H1 (cell line): ENCODE measurements at regions not wholly inside any gene's neighbourhood (a gene's known extent, or its start where the extent isn't known, plus 50 kb on each side); places are given as distances from the start of the nearest gene placed in this dataset.

Source experiments
- CTCF ChIA-PET: fragments of 300-600 bp; sonication (Branson Sonifier 250); formaldehyde crosslinking; loops from one replicate; lab custom pipeline; 2021; ENCODE audit not compliant: partially characterized antibody; lab: Charles Lee
- POLR2A ChIA-PET: fragments of 300-600 bp; sonication (Branson Sonifier 250); formaldehyde crosslinking; loops from one replicate; lab custom pipeline; 2021; ENCODE audit warnings: inconsistent platforms; ENCODE audit not compliant: partially characterized antibody; lab: Charles Lee
- DNase-seq, 2 experiments: peaks; one replicate each; pipeline versions ENCODE4 v3.0.0 to v3.0.0-alpha.2; 2010 to 2022; ENCODE audit warnings: low spot score in 2 of 2, low read depth in 1 of 2, mixed read lengths in 1 of 2
- FAIRE-seq: peaks from 2 replicates; lab custom pipeline; 2011; peaks lifted over from hg19 to GRCh38; lab: Jason Lieb, UNC
- H2AFZ ChIP-seq: 2 replicates; pipeline ENCODE4 v1.8.1; 2012; ENCODE audit warnings: low read length, inconsistent platforms
- H2AK5ac ChIP-seq: 2 replicates; pipeline ENCODE4 v1.6.1; 2013; ENCODE audit warnings: low read depth, low read length
- H2BK120ac ChIP-seq: replicated peaks from 2 replicates; pipeline ENCODE3; 2013; ENCODE audit warnings: low read depth, low read length, inconsistent platforms
- H2BK12ac ChIP-seq: 2 replicates; pipeline ENCODE4 v1.6.1; 2013; ENCODE audit warnings: low read depth, low read length
- H2BK15ac ChIP-seq: 2 replicates; pipeline ENCODE4 v1.6.1; 2013; ENCODE audit warnings: low read length
- H2BK20ac ChIP-seq: 2 replicates; pipeline ENCODE4 v1.6.1; 2013; ENCODE audit warnings: low read length
- H2BK5ac ChIP-seq: 2 replicates; pipeline ENCODE4 v1.6.1; 2013; ENCODE audit warnings: low read depth, low read length
- H3K14ac ChIP-seq: 2 replicates; pipeline ENCODE4 v1.6.1; 2013; ENCODE audit warnings: inconsistent platforms; ENCODE audit not compliant: insufficient read length
- H3K18ac ChIP-seq: 2 replicates; pipeline ENCODE4 v1.6.1; 2013; ENCODE audit warnings: low read length; ENCODE audit errors: extremely low read depth
- H3K23ac ChIP-seq: 2 replicates; pipeline ENCODE4 v1.6.1; 2013; ENCODE audit warnings: inconsistent platforms; ENCODE audit not compliant: insufficient read length
- H3K23me2 ChIP-seq: 2 replicates; pipeline ENCODE4 v1.6.1; 2013; ENCODE audit warnings: low read depth, low read length
- H3K27ac ChIP-seq: 2 replicates; pipeline ENCODE4 v1.6.1; 2011; ENCODE audit warnings: low read depth, low read length, inconsistent platforms
- H3K27me3 ChIP-seq, 4 experiments: replicated peaks in 1 of 4; 1 replicate in 1 of 4; 2 replicates in 3 of 4; pipeline versions ENCODE4 v1.6.1 to v1.8.1; 2011 to 2013; ENCODE audit warnings: low read length in 3 of 4, mild to moderate bottlenecking in 3 of 4, inconsistent platforms in 2 of 4, mixed read lengths in 2 of 4, moderate library complexity in 1 of 4; ENCODE audit not compliant: control insufficient read depth in 3 of 4, insufficient read depth in 3 of 4; ENCODE audit errors: extremely low read depth in 1 of 4
- H3K36me3 ChIP-seq, 4 experiments: 2 replicates each; pipeline versions ENCODE4 v1.6.1 to v1.8.1; 2011 to 2013; ENCODE audit warnings: mild to moderate bottlenecking in 4 of 4, low read length in 3 of 4, moderate library complexity in 2 of 4, control low read depth in 1 of 4, inconsistent platforms in 1 of 4; ENCODE audit not compliant: insufficient read depth in 4 of 4, control insufficient read depth in 2 of 4
- H3K4ac ChIP-seq: replicated peaks from 2 replicates; pipeline ENCODE3; 2013; ENCODE audit warnings: low read length, low read depth, mixed read lengths, inconsistent platforms; ENCODE audit not compliant: insufficient read length
- H3K4me1 ChIP-seq, 4 experiments: replicated peaks in 1 of 4; 1 replicate in 1 of 4; 2 replicates in 3 of 4; pipeline versions ENCODE4 v1.6.1 to v1.8.1; 2011 to 2013; ENCODE audit warnings: low read length in 3 of 4, inconsistent platforms in 2 of 4, mixed read lengths in 1 of 4; ENCODE audit not compliant: insufficient read depth in 4 of 4, control insufficient read depth in 3 of 4
- H3K4me2 ChIP-seq, 2 experiments: 2 replicates each; pipeline versions ENCODE4 v1.6.1 to v1.8.1; 2011 to 2013; ENCODE audit warnings: low read depth in 2 of 2, low read length in 2 of 2, control low read depth in 1 of 2, inconsistent platforms in 1 of 2, mild to moderate bottlenecking in 1 of 2; ENCODE audit not compliant: insufficient read depth in 1 of 2
- H3K4me3 ChIP-seq, 4 experiments: fragments of 200-600, 300-600 bp in 1 of 4; sonication (generic), shearing (Covaris generic), sonication (Bioruptor Twin) in 1 of 4; 2 replicates each; pipeline versions ENCODE4 v1.5.1 to v1.8.1; 2011 to 2016; ENCODE audit warnings: low read length in 4 of 4, low read depth in 3 of 4, control low read depth in 2 of 4, inconsistent platforms in 2 of 4, mild to moderate bottlenecking in 2 of 4, mixed read lengths in 1 of 4, moderate library complexity in 1 of 4; ENCODE audit not compliant: insufficient read depth in 2 of 4; ENCODE audit errors: extremely low read depth in 1 of 4
- H3K56ac ChIP-seq: replicated peaks from 2 replicates; pipeline ENCODE3; 2013; ENCODE audit warnings: low read depth, mild to moderate bottlenecking, mixed read lengths, low read length, inconsistent platforms; ENCODE audit not compliant: insufficient read length
- H3K79me1 ChIP-seq: 2 replicates; pipeline ENCODE4 v1.6.1; 2013; ENCODE audit warnings: low read depth, low read length, control low read depth
- H3K79me2 ChIP-seq, 2 experiments: 2 replicates each; pipeline versions ENCODE4 v1.6.1 to v1.8.1; 2012 to 2013; ENCODE audit warnings: low read length in 2 of 2, mild to moderate bottlenecking in 2 of 2, inconsistent platforms in 1 of 2; ENCODE audit not compliant: insufficient read depth in 2 of 2, control insufficient read depth in 1 of 2
- H3K9ac ChIP-seq, 4 experiments: replicated peaks in 1 of 4; 1 replicate in 1 of 4; 2 replicates in 3 of 4; pipeline versions ENCODE4 v1.6.1 to v1.8.1; 2011 to 2013; ENCODE audit warnings: low read depth in 3 of 4, low read length in 3 of 4, control low read depth in 2 of 4, mild to moderate bottlenecking in 2 of 4, moderate library complexity in 2 of 4, inconsistent platforms in 1 of 4; ENCODE audit errors: extremely low read depth in 1 of 4
- H3K9me3 ChIP-seq, 2 experiments: 2 replicates each; pipeline versions ENCODE4 v1.6.1 to v1.8.1; 2012 to 2013; ENCODE audit warnings: mild to moderate bottlenecking in 2 of 2, moderate library complexity in 2 of 2, control low read depth in 1 of 2, inconsistent platforms in 1 of 2, low read depth in 1 of 2, low read length in 1 of 2, mixed read lengths in 1 of 2; ENCODE audit not compliant: insufficient read depth in 2 of 2
- H4K20me1 ChIP-seq, 2 experiments: replicated peaks in 1 of 2; 2 replicates each; pipeline versions ENCODE3 to v1.8.1; 2011 to 2013; ENCODE audit warnings: inconsistent platforms in 2 of 2, low read length in 2 of 2, mild to moderate bottlenecking in 1 of 2; ENCODE audit not compliant: insufficient read depth in 2 of 2, control insufficient read depth in 1 of 2
- H4K5ac ChIP-seq: 2 replicates; pipeline ENCODE4 v1.6.1; 2013; ENCODE audit warnings: low read length, low read depth, mixed read lengths, inconsistent platforms; ENCODE audit not compliant: insufficient read length
- H4K8ac ChIP-seq: 2 replicates; pipeline ENCODE4 v1.8.0; 2013; ENCODE audit warnings: mild to moderate bottlenecking, moderate library complexity, low read length, inconsistent platforms; ENCODE audit not compliant: insufficient read depth; ENCODE audit errors: extremely low read depth
- H4K91ac ChIP-seq: replicated peaks from 2 replicates; pipeline ENCODE3; 2013; ENCODE audit warnings: low read length, mixed read lengths, inconsistent platforms; ENCODE audit not compliant: insufficient read length
- ASH2L ChIP-seq: fragments of 200-600, 300-600 bp; sonication (generic); IDR thresholded peaks from one replicate; pipeline ENCODE4 v1.7.1; 2017; ENCODE audit warnings: low read length
- BACH1 ChIP-seq: IDR thresholded peaks from 2 replicates; pipeline ENCODE4 v1.6.1; 2012; ENCODE audit warnings: low read length, improper control_type of control experiment
- BCL11A ChIP-seq, 2 experiments: IDR thresholded peaks; one replicate each; pipeline ENCODE4 v1.6.1; 2011; ENCODE audit warnings: low read depth in 2 of 2, low read length in 2 of 2, mild to moderate bottlenecking in 2 of 2
- CHD2 ChIP-seq: IDR thresholded peaks from 2 replicates; pipeline ENCODE4 v1.6.1; 2012; ENCODE audit warnings: low read length, improper control_type of control experiment
- EZH2 ChIP-seq: fragments of 200-600 bp; sonication (generic); IDR thresholded peaks from 2 replicates; pipeline ENCODE4 v1.7.1; 2012; ENCODE audit warnings: low read depth, mild to moderate bottlenecking, moderate library complexity, low read length, inconsistent platforms; ENCODE audit not compliant: severe bottlenecking
- MAX ChIP-seq: IDR thresholded peaks from 2 replicates; pipeline ENCODE4 v1.6.1; 2012; ENCODE audit warnings: inconsistent platforms
- RAD21 ChIP-seq, 2 experiments: IDR thresholded peaks in 1 of 2; conservative IDR thresholded peaks in 1 of 2; 2 replicates each; pipeline ENCODE4 v1.6.1; 2011; ENCODE audit warnings: low read depth in 2 of 2, low read length in 2 of 2, improper control_type of control experiment in 1 of 2, inconsistent platforms in 1 of 2, mild to moderate bottlenecking in 1 of 2, moderate library complexity in 1 of 2
- TAF1 ChIP-seq: IDR thresholded peaks from 2 replicates; pipeline ENCODE4 v1.6.1; 2011; ENCODE audit warnings: mild to moderate bottlenecking, low read depth, low read length
- WGBS, 2 experiments: shearing (Covaris generic) in 1 of 2; methylation state at CpG; one replicate each; pipeline versions ENCODE4 v1.1.6 to v1.1.7; 2013 to 2015; ENCODE audit warnings: low lambda C conversion rate in 2 of 2, mixed read lengths in 2 of 2, inconsistent platforms in 1 of 2, low coverage in 1 of 2, missing lambda C conversion rate in 1 of 2; ENCODE audit not compliant: insufficient replicate concordance in 2 of 2, insufficient coverage in 1 of 2, insufficient read length in 1 of 2; ENCODE audit errors: extremely low coverage in 1 of 2, missing lambda C conversion rate in 1 of 2; 5-methylcytosine and 5-hydroxymethylcytosine counted together

GRCh38 chr6:21297665-21298064 lies 295.9 kb upstream of the SOX4 start:
- peaks cover 0 to 1% of the 10 kb centered on the region in 2 experiments for H4K20me1 ChIP-seq
- H2AFZ ChIP-seq, result no peak overlapping the region
- no peak overlapping the region for H2AK5ac ChIP-seq
- H4K91ac ChIP-seq, result no peak overlapping the region
- H4K5ac ChIP-seq, result no peak overlapping the region
- H3K56ac ChIP-seq, result no peak overlapping the region
- H4K8ac ChIP-seq, result no peak overlapping the region
- no peaks in the 10 kb centered on the region for H3K9me3 ChIP-seq
- no peak overlapping the region for H2BK120ac ChIP-seq
- no peaks in the 10 kb centered on the region for H3K36me3 ChIP-seq
- no peak overlapping the region for H3K14ac ChIP-seq
- H3K27me3 ChIP-seq, result no peaks in the 10 kb centered on the region
- no peak overlapping the region for H2BK20ac ChIP-seq
- no peak overlapping the region for H3K18ac ChIP-seq
- DNase-seq (no peak), FAIRE-seq (no peak)
- ChIA-PET POLR2A (no interaction called here), CTCF (no interaction called here)
- H3K23me2 ChIP-seq, result no peaks in the 10 kb centered on the region
- no peak overlapping the region for H3K27ac ChIP-seq
- no peaks in the 10 kb centered on the region for H3K4me1 ChIP-seq
- no peaks in the 10 kb centered on the region for H3K79me1 ChIP-seq
- no peaks in the 10 kb centered on the region for H3K79me2 ChIP-seq
- no peak overlapping the region for H3K9ac ChIP-seq
- no peak overlapping the region for H2BK15ac ChIP-seq
- no peak overlapping the region for H3K23ac ChIP-seq
- H2BK12ac ChIP-seq, result no peak overlapping the region
- no peak overlapping the region for H3K4me3 ChIP-seq
- no peak overlapping the region for H3K4me2 ChIP-seq
- WGBS, 2 experiments, result 90% methylated on average over 3 of the region's 3 CpGs; no CpG with 5 or more reads in 1 of the 2 experiments
- no peak overlapping the region for H2BK5ac ChIP-seq
- TF ChIP-seq EZH2 (no peak), BACH1 (no peak), MAX (no peak), RAD21 (IDR thresholded peaks at IDR 0.05 in 1 of 2, conservative IDR thresholded peaks at IDR 0.05 in 1 of 2; ENCODE audit: low read depth in 2 of 2, low read length in 2 of 2) (no peak), CHD2 (no peak), TAF1 (no peak), BCL11A (IDR thresholded peaks at IDR 0.05; ENCODE audit: low read depth in 2 of 2, low read length in 2 of 2) (no peak), ASH2L (no peak)
- no peak overlapping the region for H3K4ac ChIP-seq
